SK-N-SH (cell line): ENCODE measurements at regions not wholly inside any gene's neighbourhood (a gene's known extent, or its start where the extent isn't known, plus 50 kb on each side); places are given as distances from the start of the nearest gene placed in this dataset.

Experiments used
- CTCF ChIA-PET: fragments of 300-600, 350-600 bp; formaldehyde crosslinking; extraction: SDS; loops from one replicate; lab custom pipeline; 2021; lab: Yijun Ruan, JAX
- POLR2A ChIA-PET: fragments of 350-600 bp; sonication (Branson Sonifier 250); formaldehyde crosslinking; extraction: SDS; loops from one replicate; lab custom pipeline; 2020; ENCODE audit warnings: antibody characterized with exemption, inconsistent platforms; lab: Yijun Ruan, JAX
- DNase-seq: peaks from one replicate; pipeline ENCODE4 v3.0.0; 2012
- H2AFZ ChIP-seq: fragments of 200-600 bp; sonication (generic); 2 replicates; pipeline ENCODE4 v1.8.1; 2016; ENCODE audit warnings: antibody characterized with exemption, mild to moderate bottlenecking, low read depth
- H3F3A ChIP-seq: fragments of 200-600 bp; sonication (generic); replicated peaks from 2 replicates; pipeline ENCODE3; 2016; ENCODE audit warnings: antibody characterized with exemption, mild to moderate bottlenecking; ENCODE audit not compliant: insufficient read depth
- H3K27ac ChIP-seq, 2 experiments: fragments of 200-500 bp in 1 of 2; fragments of 200-600 bp in 1 of 2; sonication (Bioruptor generic) in 1 of 2; sonication (generic), shearing (Covaris generic) in 1 of 2; 2 replicates each; pipeline versions ENCODE4 v1.5.1 to v1.6.1; 2014 to 2016; ENCODE audit warnings: low read depth in 2 of 2, inconsistent platforms in 1 of 2, low read length in 1 of 2, mild to moderate bottlenecking in 1 of 2, mixed read lengths in 1 of 2
- H3K27me3 ChIP-seq: fragments of 200-600 bp; sonication (generic), shearing (Covaris generic); 2 replicates; pipeline ENCODE4 v1.6.1; 2016; ENCODE audit warnings: mixed run types; ENCODE audit not compliant: insufficient read depth
- H3K36me3 ChIP-seq, 2 experiments: fragments of 200-500 bp in 1 of 2; fragments of 200-600 bp in 1 of 2; sonication (Bioruptor generic) in 1 of 2; sonication (generic) in 1 of 2; replicated peaks in 1 of 2; 2 replicates each; pipeline versions ENCODE3 to v1.5.1; 2014 to 2016; ENCODE audit warnings: low read length in 1 of 2, mild to moderate bottlenecking in 1 of 2; ENCODE audit not compliant: insufficient read depth in 2 of 2, control insufficient read depth in 1 of 2
- H3K4me1 ChIP-seq, 2 experiments: fragments of 200-500 bp in 1 of 2; fragments of 200-600 bp in 1 of 2; sonication (Bioruptor generic) in 1 of 2; sonication (generic), shearing (Covaris generic) in 1 of 2; 2 replicates each; pipeline versions ENCODE4 v1.5.1 to v1.6.1; 2014 to 2016; ENCODE audit warnings: low read depth in 1 of 2, low read length in 1 of 2, mixed run types in 1 of 2; ENCODE audit not compliant: insufficient read depth in 2 of 2, control insufficient read depth in 1 of 2
- H3K4me2 ChIP-seq: fragments of 200-600 bp; sonication (generic), shearing (Covaris generic); 2 replicates; pipeline ENCODE4 v1.6.1; 2017; ENCODE audit warnings: mixed run types
- H3K4me3 ChIP-seq, 2 experiments: fragments of 200-500 bp in 1 of 2; fragments of 200-600 bp in 1 of 2; sonication (Bioruptor generic) in 1 of 2; sonication (generic), shearing (Covaris generic) in 1 of 2; 2 replicates each; pipeline versions ENCODE4 v1.5.1 to v1.8.1; 2014 to 2016; ENCODE audit warnings: low read depth in 2 of 2, inconsistent platforms in 1 of 2, low read length in 1 of 2, mild to moderate bottlenecking in 1 of 2, mixed read lengths in 1 of 2, moderate library complexity in 1 of 2
- H3K79me2 ChIP-seq: fragments of 200-600 bp; sonication (generic); 2 replicates; pipeline ENCODE4 v1.8.1; 2017; ENCODE audit warnings: mild to moderate bottlenecking; ENCODE audit not compliant: insufficient read depth
- H3K9ac ChIP-seq: fragments of 200-600 bp; sonication (generic); 2 replicates; pipeline ENCODE4 v1.6.1; 2017; ENCODE audit warnings: mixed run types
- H3K9me2 ChIP-seq: fragments of 200-600 bp; sonication (generic); 2 replicates; pipeline ENCODE4 v1.6.1; 2017; ENCODE audit warnings: mixed run types
- H3K9me3 ChIP-seq: fragments of 200-600 bp; sonication (generic); 2 replicates; pipeline ENCODE4 v1.6.1; 2017; ENCODE audit warnings: mixed run types, mild to moderate bottlenecking, moderate library complexity
- H4K20me1 ChIP-seq: fragments of 200-600 bp; sonication (generic); 2 replicates; pipeline ENCODE4 v1.6.1; 2017; ENCODE audit warnings: mild to moderate bottlenecking, mixed run types; ENCODE audit not compliant: insufficient read depth
- EP300 ChIP-seq, 2 experiments: IDR thresholded peaks; 2 replicates each; pipeline versions ENCODE4 v1.4.0 to v1.6.1; 2012; ENCODE audit warnings: borderline replicate concordance in 1 of 2, low read depth in 1 of 2, low read length in 1 of 2
- EZH2phosphoT487 ChIP-seq: fragments of 200-600 bp; sonication (generic); IDR thresholded peaks from 2 replicates; pipeline ENCODE4 v1.6.1; 2017; ENCODE audit warnings: low read depth, mixed run types, mild to moderate bottlenecking, antibody characterized with exemption, moderate library complexity, borderline replicate concordance
- FOSL2 ChIP-seq: IDR thresholded peaks from 2 replicates; pipeline ENCODE4 v1.4.0; 2012; ENCODE audit warnings: low read depth, mild to moderate bottlenecking, moderate library complexity, borderline replicate concordance
- FOXJ3 ChIP-seq: sonication (generic); formaldehyde crosslinking; IDR thresholded peaks from 2 replicates; pipeline ENCODE4 v1.5.1; 2020; ENCODE audit warnings: mild to moderate bottlenecking, missing genetic modification reagents
- GABPA ChIP-seq: IDR thresholded peaks from 2 replicates; pipeline ENCODE4 v1.4.0; 2012; ENCODE audit warnings: low read depth, mild to moderate bottlenecking
- GATA2 ChIP-seq: sonication (generic); formaldehyde crosslinking; IDR thresholded peaks from 2 replicates; pipeline ENCODE4 v1.5.0; 2020; ENCODE audit warnings: mild to moderate bottlenecking, missing genetic modification reagents
- MEF2A ChIP-seq: IDR thresholded peaks from 2 replicates; pipeline ENCODE4 v1.4.0; 2012; ENCODE audit warnings: low read depth, borderline replicate concordance
- NFIC ChIP-seq: IDR thresholded peaks from 2 replicates; pipeline ENCODE4 v1.4.0; 2012; ENCODE audit warnings: borderline replicate concordance
- PBX3 ChIP-seq: IDR thresholded peaks from 2 replicates; pipeline ENCODE4; 2012
- RAD21 ChIP-seq: IDR thresholded peaks from 2 replicates; pipeline ENCODE4 v1.6.1; 2012; ENCODE audit warnings: mild to moderate bottlenecking, low read length
- RCOR1 ChIP-seq: fragments of 150-350 bp; IDR thresholded peaks from 2 replicates; pipeline ENCODE4 v1.6.1; 2017; ENCODE audit warnings: antibody characterized with exemption, low read length
- RFX5 ChIP-seq: IDR thresholded peaks from 2 replicates; pipeline ENCODE4 v1.6.1; 2012; ENCODE audit warnings: mild to moderate bottlenecking, improper control_type of control experiment, low read length
- RXRA ChIP-seq: IDR thresholded peaks from 2 replicates; pipeline ENCODE4 v1.4.0; 2012; ENCODE audit warnings: low read depth, mild to moderate bottlenecking, borderline replicate concordance
- TCF12 ChIP-seq: IDR thresholded peaks from 2 replicates; pipeline ENCODE4 v1.4.0; 2012
- TEAD4 ChIP-seq: IDR thresholded peaks from 2 replicates; pipeline ENCODE4 v1.4.0; 2012; ENCODE audit warnings: mild to moderate bottlenecking, borderline replicate concordance; ENCODE audit not compliant: insufficient read depth
- YY1 ChIP-seq: IDR thresholded peaks from 2 replicates; pipeline ENCODE4 v1.4.0; 2012; ENCODE audit warnings: low read depth, mild to moderate bottlenecking
- WGBS: methylation state at CpG from one replicate; pipeline ENCODE4 v1.1.6; 2017; ENCODE audit warnings: low lambda C conversion rate; 5-methylcytosine and 5-hydroxymethylcytosine counted together
- TF ChIP-seq, protein P1 (sequence below): fragments of 150-350 bp; IDR thresholded peaks from 2 replicates; pipeline ENCODE4 v1.6.1; 2017; ENCODE audit warnings: antibody characterized with exemption, low read length, low read depth, borderline replicate concordance
- TF ChIP-seq, protein P2 (sequence below): IDR thresholded peaks from 2 replicates; pipeline ENCODE4 v1.4.0; 2012; ENCODE audit warnings: low read depth, borderline replicate concordance
- TF ChIP-seq, protein P3 (sequence below): IDR thresholded peaks from 2 replicates; pipeline ENCODE4 v1.4.0; 2012; ENCODE audit warnings: low read depth, borderline replicate concordance

DNA sequence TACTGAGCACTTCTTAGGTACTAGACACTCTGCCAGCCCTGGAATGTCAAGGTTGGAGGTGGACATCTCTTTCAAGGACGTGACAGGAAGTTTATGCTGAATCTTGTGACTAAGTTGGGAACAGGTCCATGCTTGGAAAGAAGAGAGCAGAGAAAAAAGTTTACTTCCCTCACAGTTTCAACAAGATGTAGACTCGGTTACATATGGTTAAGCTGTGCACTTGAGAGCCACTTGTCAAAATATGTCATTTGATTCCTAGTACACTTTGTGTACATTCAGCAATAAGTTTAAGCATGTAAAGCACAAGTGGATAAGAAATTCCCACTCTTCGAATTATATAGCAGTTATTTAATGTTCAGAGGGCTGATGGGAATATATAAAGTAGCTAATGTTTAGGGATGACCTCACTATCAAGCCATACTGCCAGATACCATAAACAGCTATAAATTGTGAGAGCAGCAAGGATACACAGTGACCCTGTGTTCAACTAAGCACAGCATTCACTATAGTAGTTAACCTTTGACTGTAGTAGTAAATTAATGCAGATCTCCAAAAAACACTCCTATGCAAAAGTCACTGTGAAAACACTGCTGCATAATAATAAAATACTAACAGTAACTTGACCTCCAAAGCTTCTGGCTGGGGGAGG, 1944.6 kb upstream of the WWC1 start:
- no peak overlapping the region for H3K27ac ChIP-seq
- H3K9ac ChIP-seq, result no peak overlapping the region
- H3K4me3 ChIP-seq, result no peak overlapping the region
- H2AFZ ChIP-seq, result no peak overlapping the region
- 21% methylated on average over 3 of the region's 3 CpGs for WGBS
- H3K9me3 ChIP-seq, result no peaks in the 10 kb centered on the region
- H3K9me2 ChIP-seq, result no peaks in the 10 kb centered on the region
- H3K4me2 ChIP-seq, result no peak overlapping the region
- no peak for DNase-seq
- POLR2A ChIA-PET, result no interaction called here
- H4K20me1 ChIP-seq, result no peaks in the 10 kb centered on the region
- no peaks in the 10 kb centered on the region for H3K27me3 ChIP-seq
- TF ChIP-seq, protein P1, sequence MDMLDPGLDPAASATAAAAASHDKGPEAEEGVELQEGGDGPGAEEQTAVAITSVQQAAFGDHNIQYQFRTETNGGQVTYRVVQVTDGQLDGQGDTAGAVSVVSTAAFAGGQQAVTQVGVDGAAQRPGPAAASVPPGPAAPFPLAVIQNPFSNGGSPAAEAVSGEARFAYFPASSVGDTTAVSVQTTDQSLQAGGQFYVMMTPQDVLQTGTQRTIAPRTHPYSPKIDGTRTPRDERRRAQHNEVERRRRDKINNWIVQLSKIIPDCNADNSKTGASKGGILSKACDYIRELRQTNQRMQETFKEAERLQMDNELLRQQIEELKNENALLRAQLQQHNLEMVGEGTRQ, result no peak
- TF ChIP-seq FOXJ3 (CRISPR knock-in tag) (no peak), RXRA (no peak), PBX3 (no peak), EZH2phosphoT487 (no peak), RFX5 (no peak), NFIC (no peak), EP300 (IDR thresholded peaks at IDR 0.05; ENCODE audit: borderline replicate concordance in 1 of 2, low read depth in 1 of 2, low read length in 1 of 2) (no peak), GABPA (no peak), RCOR1 (no peak), FOSL2 (no peak), TEAD4 (no peak), MEF2A (no peak), GATA2 (CRISPR knock-in tag) (no peak), YY1 (no peak), TCF12 (no peak), RAD21 (no peak)
- TF ChIP-seq, protein P2, sequence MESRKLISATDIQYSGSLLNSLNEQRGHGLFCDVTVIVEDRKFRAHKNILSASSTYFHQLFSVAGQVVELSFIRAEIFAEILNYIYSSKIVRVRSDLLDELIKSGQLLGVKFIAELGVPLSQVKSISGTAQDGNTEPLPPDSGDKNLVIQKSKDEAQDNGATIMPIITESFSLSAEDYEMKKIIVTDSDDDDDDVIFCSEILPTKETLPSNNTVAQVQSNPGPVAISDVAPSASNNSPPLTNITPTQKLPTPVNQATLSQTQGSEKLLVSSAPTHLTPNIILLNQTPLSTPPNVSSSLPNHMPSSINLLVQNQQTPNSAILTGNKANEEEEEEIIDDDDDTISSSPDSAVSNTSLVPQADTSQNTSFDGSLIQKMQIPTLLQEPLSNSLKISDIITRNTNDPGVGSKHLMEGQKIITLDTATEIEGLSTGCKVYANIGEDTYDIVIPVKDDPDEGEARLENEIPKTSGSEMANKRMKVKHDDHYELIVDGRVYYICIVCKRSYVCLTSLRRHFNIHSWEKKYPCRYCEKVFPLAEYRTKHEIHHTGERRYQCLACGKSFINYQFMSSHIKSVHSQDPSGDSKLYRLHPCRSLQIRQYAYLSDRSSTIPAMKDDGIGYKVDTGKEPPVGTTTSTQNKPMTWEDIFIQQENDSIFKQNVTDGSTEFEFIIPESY, result no peak
- TF ChIP-seq, protein P3, sequence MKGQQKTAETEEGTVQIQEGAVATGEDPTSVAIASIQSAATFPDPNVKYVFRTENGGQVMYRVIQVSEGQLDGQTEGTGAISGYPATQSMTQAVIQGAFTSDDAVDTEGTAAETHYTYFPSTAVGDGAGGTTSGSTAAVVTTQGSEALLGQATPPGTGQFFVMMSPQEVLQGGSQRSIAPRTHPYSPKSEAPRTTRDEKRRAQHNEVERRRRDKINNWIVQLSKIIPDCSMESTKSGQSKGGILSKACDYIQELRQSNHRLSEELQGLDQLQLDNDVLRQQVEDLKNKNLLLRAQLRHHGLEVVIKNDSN, result no peak
- CTCF ChIA-PET, result no interaction called here
- H3F3A ChIP-seq, result no peaks in the 10 kb centered on the region
- H3K36me3 ChIP-seq, result no peaks in the 10 kb centered on the region
- H3K4me1 ChIP-seq, result no peaks in the 10 kb centered on the region; a peak in 1 of 4 replicates
- H3K79me2 ChIP-seq, result no peaks in the 10 kb centered on the region
